Kidney (tissue), 13 donors: ENCODE measurements at regions not wholly inside any gene's neighbourhood (a gene's known extent, or its start where the extent isn't known, plus 50 kb on each side); places are given as distances from the start of the nearest gene placed in this dataset.
A peak's percentile ranks its signal among the peaks of the same experiment; 100 is the strongest.

Experiments used
- DNase-seq, 5 donors: peaks; one replicate each; pipeline ENCODE4 v3.0.0-alpha.2; 2013 to 2020
- FAIRE-seq: peaks from 2 replicates; lab custom pipeline; 2012; peaks lifted over from hg19 to GRCh38; lab: Jason Lieb, UNC
- H3K27ac ChIP-seq, 2 donors: one replicate each; pipeline ENCODE4 v1.7.0; 2013; ENCODE audit warnings: low read depth in 2 of 2, low read length in 2 of 2, inconsistent platforms in 1 of 2
- H3K27me3 ChIP-seq: one replicate; pipeline ENCODE4 v1.7.1; 2013; ENCODE audit warnings: low read length, inconsistent platforms; ENCODE audit not compliant: control insufficient read depth, insufficient read depth
- H3K36me3 ChIP-seq, 3 donors: one replicate each; pipeline versions ENCODE4 v1.7.0 to v1.7.1; 2013; ENCODE audit warnings: low read length in 3 of 3, control low read depth in 1 of 3, inconsistent platforms in 1 of 3; ENCODE audit not compliant: insufficient read depth in 3 of 3, control insufficient read depth in 2 of 3
- H3K4me1 ChIP-seq, 3 donors: one replicate each; pipeline versions ENCODE4 v1.7.0 to v1.7.1; 2013; ENCODE audit warnings: low read length in 3 of 3, inconsistent platforms in 1 of 3, low read depth in 1 of 3; ENCODE audit not compliant: control insufficient read depth in 2 of 3, insufficient read depth in 2 of 3
- H3K4me3 ChIP-seq, 3 donors: one replicate each; pipeline versions ENCODE4 v1.7.0 to v1.8.1; 2013; ENCODE audit warnings: low read length in 3 of 3, control low read depth in 1 of 3, inconsistent platforms in 1 of 3
- H3K9ac ChIP-seq, 3 donors: one replicate each; pipeline versions ENCODE4 v1.7.0 to v1.7.1; 2013; ENCODE audit warnings: low read length in 3 of 3, control low read depth in 1 of 3, inconsistent platforms in 1 of 3
- H3K9me3 ChIP-seq, 3 donors: one replicate each; pipeline versions ENCODE4 v1.7.0 to v1.7.1; 2013; ENCODE audit warnings: low read length in 3 of 3, control low read depth in 1 of 3, inconsistent platforms in 1 of 3; ENCODE audit not compliant: control insufficient read depth in 2 of 3, insufficient read depth in 1 of 3
- CTCF ChIP-seq: IDR thresholded peaks from 3 replicates; pipeline ENCODE4 v1.5.1; 2012; ENCODE audit warnings: mild to moderate bottlenecking, moderate library complexity, borderline replicate concordance; ENCODE audit not compliant: insufficient read depth; ENCODE audit errors: extremely low read depth
- intact Hi-C: fragments of 100-400 bp; cut with DNase I; formaldehyde crosslinking; loops from one replicate; pipeline ENCODE4 v1.11.1; 2022
- donor health status: control.
- donor health status: control.
- donor health status: control.
- donor health status: control.
- donor health status: control.
- donor health status: DM: yes; HTN: yes; CAD: no.
- donor health status: Normal renal cell carcinoma (clear cell type).

- Histone ChIP-seq H3K4me1 (peaks cover 4 to 11% (median 8%) of the 10 kb centered on the region in 3 donors), H3K9me3 (no peaks in the 10 kb centered on the region), H3K9ac (no peak overlapping the region), H3K27ac (peak overlapping the region in 1 of 2 donors; percentile 21), H3K4me3 (peak overlapping the region in 1 of 3 donors; percentile 17), H3K27me3 (no peaks in the 10 kb centered on the region), H3K36me3 (no peaks in the 10 kb centered on the region)
- intact Hi-C loops, result no loop called here
- no peak for TF ChIP-seq CTCF
- no peak for FAIRE-seq
- peak in 2 of 5 donors; percentile 68 to 69 for DNase-seq
Measured at GRCh38 chr2:12539336-12539735, 177.4 kb upstream of the TRIB2 start.

- DNase-seq, result peak in 4 of 5 donors; percentile 40 to 83 (median 52)
Measured at GRCh38 chr2:12539776-12540562, 176.8 kb upstream of the TRIB2 start.

GRCh38 chr2:12543076-12543977 lies 173.4 kb upstream of the TRIB2 start:
- FAIRE-seq (no peak), DNase-seq (peak in 1 of 5 donors; percentile 28)
- intact Hi-C loops, result no loop called here
- H3K9ac ChIP-seq, result no peak overlapping the region
- TF ChIP-seq CTCF, result no peak
- H3K4me3 ChIP-seq, result no peak overlapping the region
- peaks cover 4 to 11% (median 5%) of the 10 kb centered on the region in 3 donors for H3K4me1 ChIP-seq
- no peaks in the 10 kb centered on the region for H3K9me3 ChIP-seq
- H3K27ac ChIP-seq, result no peak overlapping the region
- no peaks in the 10 kb centered on the region for H3K36me3 ChIP-seq
- H3K27me3 ChIP-seq, result no peaks in the 10 kb centered on the region

More at GRCh38 chr2:12539776-12540562, 176.8 kb upstream of the TRIB2 start:
- H3K27ac ChIP-seq, result peak overlapping the region in 1 of 2 donors; percentile 21
- intact Hi-C loops, result no loop called here
- H3K27me3 ChIP-seq, result no peaks in the 10 kb centered on the region
- H3K36me3 ChIP-seq, result no peaks in the 10 kb centered on the region
- H3K4me1 ChIP-seq, result peaks cover 4 to 11% (median 5%) of the 10 kb centered on the region in 3 donors
- no peak for FAIRE-seq
- H3K9ac ChIP-seq, result no peak overlapping the region
- no peaks in the 10 kb centered on the region for H3K9me3 ChIP-seq
- peak overlapping the region in 1 of 3 donors; percentile 17 for H3K4me3 ChIP-seq
- TF ChIP-seq CTCF, result no peak
